HG02571 (cell line): ENCODE measurements at regions not wholly inside any gene's neighbourhood (a gene's known extent, or its start where the extent isn't known, plus 50 kb on each side); places are given as distances from the start of the nearest gene placed in this dataset.
"Not testable (repeated sequence)": the region's sequence is repeated elsewhere in the genome, so short reads cannot be mapped to it uniquely, and the experiment has no call there.

ENCODE experiments used
- ATAC-seq: cut with Tn5 transposase; IDR thresholded peaks from one replicate; pipeline ENCODE4 v1.9.1; 2021; ENCODE audit warnings: mild to moderate bottlenecking, moderate library complexity; ENCODE audit not compliant: unreplicated experiment

GRCh38 chr10:53230651-53231050, 458.1 kb upstream of the MBL2 start:
- ATAC-seq, result no peak

- ATAC-seq, result no peak
These were observed 451.3 kb upstream of the MBL2 start for GRCh38 chr10:53223851-53224250.

- no peak for ATAC-seq
These were observed 450.2 kb upstream of the MBL2 start for GRCh38 chr10:53222806-53223205.

- ATAC-seq, result no peak
These were observed 437.5 kb upstream of the MBL2 start for GRCh38 chr10:53209944-53210611.

- no peak for ATAC-seq
These were observed 411.1 kb upstream of the MBL2 start for GRCh38 chr10:53183733-53184132.

- ATAC-seq, result no peak
These were observed 404.9 kb upstream of the MBL2 start for GRCh38 chr10:53177468-53177867.

GRCh38 chr10:53166325-53166724, 393.7 kb upstream of the MBL2 start:
- ATAC-seq, result no peak

- no peak for ATAC-seq
These were observed 390.3 kb upstream of the MBL2 start for GRCh38 chr10:53162856-53163255.

GRCh38 chr10:53161231-53161630, 388.6 kb upstream of the MBL2 start:
- ATAC-seq, result no peak

- ATAC-seq, result not testable (repeated sequence)
These were observed 383.1 kb upstream of the MBL2 start for GRCh38 chr10:53155674-53156073.

GRCh38 chr10:53153831-53154230, 381.2 kb upstream of the MBL2 start:
- ATAC-seq, result no peak

GRCh38 chr10:53140506-53140905, 367.9 kb upstream of the MBL2 start:
- ATAC-seq, result no peak

GRCh38 chr10:53135897-53136253, 363.3 kb upstream of the MBL2 start:
- no peak for ATAC-seq

- peak; percentile 59 for ATAC-seq
These were observed 362.8 kb upstream of the MBL2 start for GRCh38 chr10:53135213-53135896.

- ATAC-seq, result no peak
These were observed 361.5 kb upstream of the MBL2 start for GRCh38 chr10:53134050-53134449.

GRCh38 chr10:53130337-53130736, 357.8 kb upstream of the MBL2 start:
- no peak for ATAC-seq

- no peak for ATAC-seq
These were observed 355.1 kb upstream of the MBL2 start for GRCh38 chr10:53127686-53128085.

- no peak for ATAC-seq
These were observed 350.7 kb upstream of the MBL2 start for GRCh38 chr10:53123311-53123710.

- ATAC-seq, result no peak
These were observed 349.7 kb upstream of the MBL2 start for GRCh38 chr10:53122281-53122680.

- ATAC-seq, result no peak
These were observed 343.1 kb upstream of the MBL2 start for GRCh38 chr10:53115660-53116059.

GRCh38 chr10:53111529-53111928, 338.9 kb upstream of the MBL2 start:
- ATAC-seq, result no peak

GRCh38 chr10:53109320-53109719, 336.7 kb upstream of the MBL2 start:
- ATAC-seq, result no peak
